HCT116 (cell line): ENCODE measurements at regions not wholly inside any gene's neighbourhood (a gene's known extent, or its start where the extent isn't known, plus 50 kb on each side); places are given as distances from the start of the nearest gene placed in this dataset.

Source experiments
- ATAC-seq: fragments of 200-7000 bp; cut with Tn5 transposase; 2 replicates; pipeline ENCODE4 v1.9.1; 2020; ENCODE audit warnings: mild to moderate bottlenecking, moderate library complexity
- BruUV-seq: library from RNA; stranded (reverse); fragments of 400-500 nt; replicated peaks from 2 replicates; lab custom pipeline; 2021; lab: Mats Ljungman, UMichigan
- CTCF ChIA-PET: fragments of 300-600 bp; sonication (Branson Sonifier 250); formaldehyde crosslinking; loops from one replicate; lab custom pipeline; 2021; ENCODE audit warnings: antibody characterized with exemption; lab: Charles Lee
- POLR2A ChIA-PET: fragments of 300-600, 350-600 bp; sonication (Branson Sonifier 250); formaldehyde crosslinking; loops from one replicate; lab custom pipeline; 2021; ENCODE audit warnings: antibody characterized with exemption; lab: Charles Lee
- RAD21 ChIA-PET, 2 experiments: fragments of 300-600 bp; sonication (Branson Sonifier 250); formaldehyde crosslinking; loops; one replicate each; lab custom pipeline; 2023; ENCODE audit warnings: low total read pairs in 2 of 2; ENCODE audit not compliant: uncharacterized antibody in 2 of 2, unreplicated experiment in 2 of 2, low non-redundant PET in 1 of 2; lab: Charles Lee
- DNase-seq: peaks from one replicate; pipeline ENCODE4 v3.0.0-alpha.2; 2010; ENCODE audit warnings: low read depth, low spot score
- H2AFZ ChIP-seq: fragments of 200-600 bp; shearing (Covaris generic), sonication (generic); 2 replicates; pipeline ENCODE4 v1.6.1; 2017; ENCODE audit warnings: low read depth, mixed run types, mixed read lengths, antibody characterized with exemption, low read length; ENCODE audit not compliant: poor library complexity, severe bottlenecking
- H3K27ac ChIP-seq: 2 replicates; pipeline ENCODE4 v1.5.1; 2012; ENCODE audit warnings: low read depth, low read length
- H3K27me3 ChIP-seq: fragments of 200-600 bp; sonication (generic); 2 replicates; pipeline ENCODE4 v1.6.1; 2016; ENCODE audit warnings: mixed run types, low read length, mixed read lengths; ENCODE audit not compliant: insufficient read depth
- H3K36me3 ChIP-seq, 2 experiments: fragments of 200-500 bp in 1 of 2; fragments of 200-600 bp in 1 of 2; sonication (Bioruptor generic) in 1 of 2; sonication (generic) in 1 of 2; 2 replicates each; pipeline versions ENCODE4 v1.5.1 to v1.6.1; 2014 to 2016; ENCODE audit warnings: low read length in 2 of 2, inconsistent platforms in 1 of 2, mixed read lengths in 1 of 2, mixed run types in 1 of 2; ENCODE audit not compliant: insufficient read depth in 2 of 2, control insufficient read depth in 1 of 2
- H3K4me1 ChIP-seq, 2 experiments: fragments of 200-600 bp in 1 of 2; sonication (generic) in 1 of 2; 2 replicates each; pipeline versions ENCODE4 v1.5.1 to v1.6.1; 2012 to 2017; ENCODE audit warnings: low read length in 2 of 2, inconsistent platforms in 1 of 2, mild to moderate bottlenecking in 1 of 2, mixed read lengths in 1 of 2, mixed run types in 1 of 2, moderate library complexity in 1 of 2; ENCODE audit not compliant: insufficient read depth in 2 of 2, control insufficient read depth in 1 of 2
- H3K4me2 ChIP-seq: fragments of 200-600 bp; sonication (generic); 2 replicates; pipeline ENCODE4 v1.6.1; 2017; ENCODE audit warnings: mixed run types, low read length, mixed read lengths
- H3K4me3 ChIP-seq, 2 experiments: fragments of 200-600 bp in 1 of 2; sonication (generic) in 1 of 2; replicated peaks in 1 of 2; 2 replicates each; pipeline ENCODE4 v1.5.1; 2011 to 2016; ENCODE audit warnings: low read length in 2 of 2, control low read depth in 1 of 2, low read depth in 1 of 2, mild to moderate bottlenecking in 1 of 2, mixed read lengths in 1 of 2, mixed run types in 1 of 2
- H3K79me2 ChIP-seq: fragments of 200-600 bp; sonication (generic); 2 replicates; pipeline ENCODE4 v1.6.1; 2017; ENCODE audit warnings: mild to moderate bottlenecking, mixed run types, low read length, moderate library complexity, mixed read lengths; ENCODE audit not compliant: insufficient read depth
- H3K9ac ChIP-seq: fragments of 200-600 bp; sonication (generic); 2 replicates; pipeline ENCODE4 v1.6.1; 2016; ENCODE audit warnings: low read length, mixed read lengths
- H3K9me2 ChIP-seq: fragments of 200-600 bp; sonication (generic), shearing (Covaris generic); 2 replicates; pipeline ENCODE4 v1.6.1; 2017; ENCODE audit warnings: mixed run types, mild to moderate bottlenecking, moderate library complexity; ENCODE audit not compliant: insufficient read depth
- H3K9me3 ChIP-seq, 2 experiments: fragments of 200-500 bp in 1 of 2; fragments of 200-600 bp in 1 of 2; sonication (Bioruptor generic) in 1 of 2; sonication (generic) in 1 of 2; 2 replicates each; pipeline ENCODE4 v1.6.1; 2014 to 2017; ENCODE audit warnings: low read length in 2 of 2, mixed read lengths in 2 of 2, inconsistent platforms in 1 of 2, low read depth in 1 of 2, mild to moderate bottlenecking in 1 of 2, mixed run types in 1 of 2, moderate library complexity in 1 of 2; ENCODE audit not compliant: control insufficient read depth in 1 of 2, insufficient read depth in 1 of 2
- H4K20me1 ChIP-seq: fragments of 200-600 bp; sonication (generic), shearing (Covaris generic); 2 replicates; pipeline ENCODE4 v1.6.1; 2017; ENCODE audit warnings: mixed run types, mild to moderate bottlenecking, moderate library complexity; ENCODE audit not compliant: insufficient read depth
- EGR1 ChIP-seq: IDR thresholded peaks from 2 replicates; pipeline ENCODE4 v1.6.1; 2012; ENCODE audit warnings: low read depth
- SP1 ChIP-seq: IDR thresholded peaks from 2 replicates; pipeline ENCODE4 v1.6.1; 2012; ENCODE audit warnings: low read depth
- SRF ChIP-seq: IDR thresholded peaks from 2 replicates; pipeline ENCODE4 v1.6.1; 2012; ENCODE audit warnings: low read depth
- ZNF274 ChIP-seq: fragments of 200-500 bp; sonication (Bioruptor generic); IDR thresholded peaks from 2 replicates; pipeline ENCODE4 v1.6.1; 2014; ENCODE audit warnings: mild to moderate bottlenecking, low read depth, low read length, inconsistent platforms
- intact Hi-C: fragments of 100-400 bp; cut with micrococcal nuclease; formaldehyde crosslinking; loops from 2 replicates; pipeline ENCODE4 v1.10.0; 2022
- TF ChIP-seq, protein P1 (sequence below): IDR thresholded peaks from 2 replicates; pipeline ENCODE4 v1.6.1; 2012; ENCODE audit warnings: low read depth
- TF ChIP-seq, protein P2 (sequence below), 3 experiments: fragments of 200-600 bp in 1 of 3; sonication (generic) in 1 of 3; IDR thresholded peaks in 2 of 3; conservative IDR thresholded peaks in 1 of 3; 2 replicates each; pipeline ENCODE4 v1.5.1; 2012 to 2017; ENCODE audit warnings: low read depth in 2 of 3, low read length in 2 of 3, antibody characterized with exemption in 1 of 3, borderline replicate concordance in 1 of 3, control low read depth in 1 of 3, mild to moderate bottlenecking in 1 of 3, mixed read lengths in 1 of 3, mixed run types in 1 of 3, moderate library complexity in 1 of 3; ENCODE audit not compliant: insufficient read depth in 1 of 3
- TF ChIP-seq, protein P3 (sequence below): IDR thresholded peaks from 2 replicates; pipeline ENCODE4 v1.6.1; 2012

DNA sequence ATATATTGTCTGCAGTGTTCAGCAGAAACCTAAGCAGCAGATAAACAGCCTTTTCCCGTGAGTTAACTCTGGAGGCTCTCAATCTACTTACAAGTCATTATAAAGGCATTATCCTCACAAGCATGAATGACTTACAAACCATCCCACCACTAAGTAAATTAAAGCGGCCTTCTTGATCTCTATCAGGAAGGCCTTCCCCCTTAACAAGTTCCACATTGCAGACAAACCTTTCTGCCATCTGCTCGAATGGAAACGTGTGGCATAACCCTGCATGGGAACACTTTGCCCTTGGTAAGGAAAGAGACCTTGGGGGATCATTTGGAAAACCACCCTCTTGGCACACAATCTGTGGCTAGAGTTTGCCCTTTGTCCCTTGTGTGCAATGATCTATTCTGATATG is 199.5 kb downstream of the OSR1 start:
- RAD21 ChIA-PET = no interaction called here
- Histone ChIP-seq H3K9me2 (no peaks in the 10 kb centered on the region), H3K9me3 (no peaks in the 10 kb centered on the region), H3K9ac (no peak overlapping the region), H3K36me3 (no peaks in the 10 kb centered on the region), H4K20me1 (no peaks in the 10 kb centered on the region; the same call in 1 of the 2 replicates), H3K27me3 (no peaks in the 10 kb centered on the region), H3K79me2 (no peaks in the 10 kb centered on the region), H3K4me3 (no peak overlapping the region), H2AFZ (no peak overlapping the region), H3K4me2 (no peak overlapping the region), H3K4me1 (no peaks in the 10 kb centered on the region), H3K27ac (no peak overlapping the region)
- POLR2A ChIA-PET = no interaction called here
- intact Hi-C loops = no loop called here
- DNase-seq = no peak
- CTCF ChIA-PET = no interaction called here
- no peak for ATAC-seq
- TF ChIP-seq, protein P1, sequence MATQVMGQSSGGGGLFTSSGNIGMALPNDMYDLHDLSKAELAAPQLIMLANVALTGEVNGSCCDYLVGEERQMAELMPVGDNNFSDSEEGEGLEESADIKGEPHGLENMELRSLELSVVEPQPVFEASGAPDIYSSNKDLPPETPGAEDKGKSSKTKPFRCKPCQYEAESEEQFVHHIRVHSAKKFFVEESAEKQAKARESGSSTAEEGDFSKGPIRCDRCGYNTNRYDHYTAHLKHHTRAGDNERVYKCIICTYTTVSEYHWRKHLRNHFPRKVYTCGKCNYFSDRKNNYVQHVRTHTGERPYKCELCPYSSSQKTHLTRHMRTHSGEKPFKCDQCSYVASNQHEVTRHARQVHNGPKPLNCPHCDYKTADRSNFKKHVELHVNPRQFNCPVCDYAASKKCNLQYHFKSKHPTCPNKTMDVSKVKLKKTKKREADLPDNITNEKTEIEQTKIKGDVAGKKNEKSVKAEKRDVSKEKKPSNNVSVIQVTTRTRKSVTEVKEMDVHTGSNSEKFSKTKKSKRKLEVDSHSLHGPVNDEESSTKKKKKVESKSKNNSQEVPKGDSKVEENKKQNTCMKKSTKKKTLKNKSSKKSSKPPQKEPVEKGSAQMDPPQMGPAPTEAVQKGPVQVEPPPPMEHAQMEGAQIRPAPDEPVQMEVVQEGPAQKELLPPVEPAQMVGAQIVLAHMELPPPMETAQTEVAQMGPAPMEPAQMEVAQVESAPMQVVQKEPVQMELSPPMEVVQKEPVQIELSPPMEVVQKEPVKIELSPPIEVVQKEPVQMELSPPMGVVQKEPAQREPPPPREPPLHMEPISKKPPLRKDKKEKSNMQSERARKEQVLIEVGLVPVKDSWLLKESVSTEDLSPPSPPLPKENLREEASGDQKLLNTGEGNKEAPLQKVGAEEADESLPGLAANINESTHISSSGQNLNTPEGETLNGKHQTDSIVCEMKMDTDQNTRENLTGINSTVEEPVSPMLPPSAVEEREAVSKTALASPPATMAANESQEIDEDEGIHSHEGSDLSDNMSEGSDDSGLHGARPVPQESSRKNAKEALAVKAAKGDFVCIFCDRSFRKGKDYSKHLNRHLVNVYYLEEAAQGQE = no peak
- TF ChIP-seq, protein P2, sequence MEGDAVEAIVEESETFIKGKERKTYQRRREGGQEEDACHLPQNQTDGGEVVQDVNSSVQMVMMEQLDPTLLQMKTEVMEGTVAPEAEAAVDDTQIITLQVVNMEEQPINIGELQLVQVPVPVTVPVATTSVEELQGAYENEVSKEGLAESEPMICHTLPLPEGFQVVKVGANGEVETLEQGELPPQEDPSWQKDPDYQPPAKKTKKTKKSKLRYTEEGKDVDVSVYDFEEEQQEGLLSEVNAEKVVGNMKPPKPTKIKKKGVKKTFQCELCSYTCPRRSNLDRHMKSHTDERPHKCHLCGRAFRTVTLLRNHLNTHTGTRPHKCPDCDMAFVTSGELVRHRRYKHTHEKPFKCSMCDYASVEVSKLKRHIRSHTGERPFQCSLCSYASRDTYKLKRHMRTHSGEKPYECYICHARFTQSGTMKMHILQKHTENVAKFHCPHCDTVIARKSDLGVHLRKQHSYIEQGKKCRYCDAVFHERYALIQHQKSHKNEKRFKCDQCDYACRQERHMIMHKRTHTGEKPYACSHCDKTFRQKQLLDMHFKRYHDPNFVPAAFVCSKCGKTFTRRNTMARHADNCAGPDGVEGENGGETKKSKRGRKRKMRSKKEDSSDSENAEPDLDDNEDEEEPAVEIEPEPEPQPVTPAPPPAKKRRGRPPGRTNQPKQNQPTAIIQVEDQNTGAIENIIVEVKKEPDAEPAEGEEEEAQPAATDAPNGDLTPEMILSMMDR (IDR thresholded peaks at IDR 0.05 in 2 of 3, conservative IDR thresholded peaks at IDR 0.05 in 1 of 3; ENCODE audit: borderline replicate concordance in 1 of 3, insufficient read depth in 1 of 3, low read depth in 2 of 3, low read length in 2 of 3) = no peak
- TF ChIP-seq EGR1 = no peak
- TF ChIP-seq SRF = no peak
- no peak for TF ChIP-seq SP1
- TF ChIP-seq ZNF274 = no peak
- TF ChIP-seq, protein P3, sequence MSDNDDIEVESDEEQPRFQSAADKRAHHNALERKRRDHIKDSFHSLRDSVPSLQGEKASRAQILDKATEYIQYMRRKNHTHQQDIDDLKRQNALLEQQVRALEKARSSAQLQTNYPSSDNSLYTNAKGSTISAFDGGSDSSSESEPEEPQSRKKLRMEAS = no peak
- no TSS peak for BruUV-seq
